ENCODE measurements at regions not wholly inside any gene's neighbourhood (a gene's known extent, or its start where the extent isn't known, plus 50 kb on each side); places are given as distances from the start of the nearest gene placed in this dataset.

GRCh38 chr16:60681043-60681442 is 1355.2 kb downstream of the CDH8 start:
- no peak for TF ChIP-seq CTCF (IDR thresholded peaks at IDR 0.05 in 8 of 11, conservative IDR thresholded peaks at IDR 0.05 in 3 of 11)
- no peak for TF ChIP-seq POLR2A (IDR thresholded peaks at IDR 0.05)
